ENCODE measurements at regions not wholly inside any gene's neighbourhood (a gene's known extent, or its start where the extent isn't known, plus 50 kb on each side); places are given as distances from the start of the nearest gene placed in this dataset.

- DNase-seq (ENCODE audit: low read depth, low spot score) (no peak), FAIRE-seq (no peak)
- Histone ChIP-seq H3K9ac (ENCODE audit: control insufficient read depth, extremely low read depth, insufficient read depth, low read length) (no peak overlapping the region), H2AFZ (ENCODE audit: control insufficient read depth, low read length) (no peak overlapping the region), H3K9me1 (ENCODE audit: control insufficient read depth, extremely low read depth, insufficient read depth, low read length) (no peaks in the 10 kb centered on the region), H3K4me2 (ENCODE audit: control insufficient read depth, extremely low read depth, insufficient read depth, low read depth, low read length) (no peak overlapping the region), H3K4me1 (ENCODE audit: control insufficient read depth, extremely low read depth, insufficient read depth, low read length) (no peaks in the 10 kb centered on the region), H3K36me3 (ENCODE audit: control insufficient read depth in 2 of 2, extremely low read depth in 1 of 2, insufficient read depth in 2 of 2, low read length in 2 of 2) (no peaks in the 10 kb centered on the region), H3K27ac (ENCODE audit: control insufficient read depth, insufficient read depth, low read length) (no peak overlapping the region), H4K20me1 (ENCODE audit: control insufficient read depth, extremely low read depth, insufficient read depth, low read length) (no peaks in the 10 kb centered on the region), H3K79me2 (ENCODE audit: control insufficient read depth, insufficient read depth, low read length) (no peaks in the 10 kb centered on the region), H3K27me3 (ENCODE audit: control insufficient read depth, extremely low read depth, insufficient read depth, low read length) (no peaks in the 10 kb centered on the region), H3K4me3 (ENCODE audit: control insufficient read depth in 2 of 3, extremely low read depth in 1 of 3, insufficient read depth in 2 of 3, low read depth in 1 of 3, low read length in 3 of 3) (no peak overlapping the region), H3K9me3 (ENCODE audit: control insufficient read depth, low read depth, low read length) (no peaks in the 10 kb centered on the region)
- TF ChIP-seq EZH2 (IDR thresholded peaks at IDR 0.05; ENCODE audit: low read length) (no peak), CTCF (optimal IDR thresholded peaks at IDR 0.05 in 1 of 3, IDR thresholded peaks at IDR 0.05 in 1 of 3, conservative IDR thresholded peaks at IDR 0.05 in 1 of 3; ENCODE audit: extremely low read depth in 1 of 3, insufficient read depth in 2 of 3, low read length in 3 of 3) (no peak)
- dilution Hi-C loops (cut with MboI; ENCODE audit: extremely low pct_ligation_motif_present, low sequenced_read_pairs), result no loop called here
Observed at GRCh38 chr10:62939698-62940097, 123.5 kb upstream of the EGR2 start.

GRCh38 chr10:62938672-62939071 lies 122.5 kb upstream of the EGR2 start:
- no peak for FAIRE-seq
- no peak overlapping the region for H3K4me2 ChIP-seq (ENCODE audit: control insufficient read depth, extremely low read depth, insufficient read depth, low read depth, low read length)
- H3K27ac ChIP-seq (ENCODE audit: control insufficient read depth, insufficient read depth, low read length), result no peak overlapping the region
- no peaks in the 10 kb centered on the region for H3K36me3 ChIP-seq (ENCODE audit: control insufficient read depth in 2 of 2, extremely low read depth in 1 of 2, insufficient read depth in 2 of 2, low read length in 2 of 2)
- H3K9me1 ChIP-seq (ENCODE audit: control insufficient read depth, extremely low read depth, insufficient read depth, low read length), result no peaks in the 10 kb centered on the region
- TF ChIP-seq CTCF (optimal IDR thresholded peaks at IDR 0.05 in 1 of 3, IDR thresholded peaks at IDR 0.05 in 1 of 3, conservative IDR thresholded peaks at IDR 0.05 in 1 of 3; ENCODE audit: extremely low read depth in 1 of 3, insufficient read depth in 2 of 3, low read length in 3 of 3) (no peak), EZH2 (IDR thresholded peaks at IDR 0.05; ENCODE audit: low read length) (no peak)
- no peaks in the 10 kb centered on the region for H3K79me2 ChIP-seq (ENCODE audit: control insufficient read depth, insufficient read depth, low read length)
- peaks cover 7% of the 10 kb centered on the region for H3K4me1 ChIP-seq (ENCODE audit: control insufficient read depth, extremely low read depth, insufficient read depth, low read length)
- H3K9ac ChIP-seq (ENCODE audit: control insufficient read depth, extremely low read depth, insufficient read depth, low read length), result no peak overlapping the region
- H4K20me1 ChIP-seq (ENCODE audit: control insufficient read depth, extremely low read depth, insufficient read depth, low read length), result no peaks in the 10 kb centered on the region
- H3K27me3 ChIP-seq (ENCODE audit: control insufficient read depth, extremely low read depth, insufficient read depth, low read length), result no peaks in the 10 kb centered on the region
- H2AFZ ChIP-seq (ENCODE audit: control insufficient read depth, low read length), result no peak overlapping the region
- H3K9me3 ChIP-seq (ENCODE audit: control insufficient read depth, low read depth, low read length), result no peaks in the 10 kb centered on the region
- no peak for DNase-seq (ENCODE audit: low read depth, low spot score)
- H3K4me3 ChIP-seq (ENCODE audit: control insufficient read depth in 2 of 3, extremely low read depth in 1 of 3, insufficient read depth in 2 of 3, low read depth in 1 of 3, low read length in 3 of 3), result no peak overlapping the region
- dilution Hi-C loops (cut with MboI; ENCODE audit: extremely low pct_ligation_motif_present, low sequenced_read_pairs), result no loop called here

Data from keratinocyte (primary cell).